Vagina (tissue), 2 donors: ENCODE measurements at regions not wholly inside any gene's neighbourhood (a gene's known extent, or its start where the extent isn't known, plus 50 kb on each side); places are given as distances from the start of the nearest gene placed in this dataset.

Experiments used
- DNase-seq, 2 donors: peaks; one replicate each; pipeline ENCODE4 v3.0.0-alpha.2; 2017; ENCODE audit errors: extremely low spot score in 2 of 2
- H3K27ac ChIP-seq: fragments of 200-600 bp; sonication (generic); one replicate; pipeline ENCODE4 v1.5.1; 2019
- H3K27me3 ChIP-seq: fragments of 200-600 bp; sonication (generic); one replicate; pipeline ENCODE4 v1.5.1; 2019
- H3K36me3 ChIP-seq, 2 donors: fragments of 200-600 bp; sonication (generic); one replicate each; pipeline ENCODE4 v1.5.1; 2017 to 2019
- H3K4me1 ChIP-seq: fragments of 200-600 bp; sonication (generic); one replicate; pipeline ENCODE4 v1.5.1; 2019
- H3K4me3 ChIP-seq, 2 donors: fragments of 200-600 bp; sonication (generic); 1 replicate in 1 of 2; 2 replicates in 1 of 2; pipeline ENCODE4 v1.5.1; 2016 to 2019
- H3K9me3 ChIP-seq: fragments of 200-600 bp; sonication (generic); one replicate; pipeline ENCODE4 v1.5.1; 2019
- POLR2A ChIP-seq, 2 donors: fragments of 450-650 bp; IDR thresholded peaks; one replicate each; pipeline ENCODE4 v1.6.1; 2017; ENCODE audit warnings: antibody characterized with exemption in 2 of 2, mild to moderate bottlenecking in 2 of 2, moderate library complexity in 2 of 2
- POLR2AphosphoS5 ChIP-seq, 2 donors: sonication (generic); formaldehyde crosslinking; IDR thresholded peaks; one replicate each; pipeline ENCODE4 v1.9.0; 2017; ENCODE audit warnings: antibody characterized with exemption in 2 of 2, mild to moderate bottlenecking in 2 of 2, low read depth in 1 of 2; ENCODE audit not compliant: insufficient read depth in 1 of 2
- intact Hi-C: fragments of 100-400 bp; cut with DNase I; formaldehyde crosslinking; loops from one replicate; pipeline ENCODE4 v1.15.1; 2023
- TF ChIP-seq, protein P1 (sequence below), 3 experiments: fragments of 450-650 bp in 2 of 3; fragments of 200-600 bp in 1 of 3; sonication (generic) in 1 of 3; IDR thresholded peaks; one replicate each; pipeline ENCODE4 v1.5.1; 2017 to 2019; ENCODE audit warnings: antibody characterized with exemption in 3 of 3, mild to moderate bottlenecking in 2 of 3, moderate library complexity in 2 of 3

DNA sequence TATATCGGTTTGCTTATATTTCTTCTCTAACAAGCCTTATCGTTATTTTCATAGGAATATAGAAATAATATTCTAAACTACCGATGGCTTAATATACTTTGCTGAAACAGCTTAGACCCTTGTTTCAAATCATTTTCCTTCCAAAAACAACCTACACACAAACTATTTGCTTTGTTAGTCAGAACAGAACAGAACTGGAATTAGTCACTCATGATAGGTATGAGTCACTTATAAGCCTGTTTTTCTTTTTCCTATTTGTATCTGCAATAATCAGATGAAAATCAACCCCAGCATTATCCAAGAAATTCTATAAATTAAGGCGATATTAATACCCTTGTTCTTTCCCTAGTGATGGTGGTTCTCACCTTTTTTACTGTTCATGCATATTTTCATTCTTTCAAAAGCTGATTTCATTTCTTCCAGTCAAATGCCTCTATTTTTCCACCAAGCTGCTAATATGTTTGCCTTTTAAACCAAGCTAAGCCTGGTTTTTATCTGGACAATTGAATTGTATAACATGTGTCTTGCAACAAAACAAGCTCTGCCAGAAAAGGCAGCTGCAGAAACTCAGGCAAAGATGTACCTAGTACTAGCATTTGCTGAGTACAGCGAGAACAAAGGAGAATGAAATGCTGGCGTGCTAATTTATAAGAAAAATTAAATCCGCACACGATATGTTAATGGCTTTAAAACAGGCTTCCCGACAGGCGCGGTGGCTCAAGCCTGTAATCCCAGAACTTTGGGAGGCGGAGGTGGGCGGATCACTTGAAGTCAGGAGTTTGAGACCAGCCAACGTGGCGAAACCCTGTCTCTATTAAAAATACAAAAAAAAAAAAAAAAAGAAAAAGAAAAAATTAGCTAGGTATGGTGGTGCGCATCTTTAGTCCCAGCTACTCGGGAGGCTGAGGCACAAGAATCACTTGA lies 1418.2 kb downstream of the AACS start:
- no peak for DNase-seq
- Histone ChIP-seq H3K4me3 (no peak overlapping the region), H3K4me1 (peaks cover 5% of the 10 kb centered on the region)

DNA sequence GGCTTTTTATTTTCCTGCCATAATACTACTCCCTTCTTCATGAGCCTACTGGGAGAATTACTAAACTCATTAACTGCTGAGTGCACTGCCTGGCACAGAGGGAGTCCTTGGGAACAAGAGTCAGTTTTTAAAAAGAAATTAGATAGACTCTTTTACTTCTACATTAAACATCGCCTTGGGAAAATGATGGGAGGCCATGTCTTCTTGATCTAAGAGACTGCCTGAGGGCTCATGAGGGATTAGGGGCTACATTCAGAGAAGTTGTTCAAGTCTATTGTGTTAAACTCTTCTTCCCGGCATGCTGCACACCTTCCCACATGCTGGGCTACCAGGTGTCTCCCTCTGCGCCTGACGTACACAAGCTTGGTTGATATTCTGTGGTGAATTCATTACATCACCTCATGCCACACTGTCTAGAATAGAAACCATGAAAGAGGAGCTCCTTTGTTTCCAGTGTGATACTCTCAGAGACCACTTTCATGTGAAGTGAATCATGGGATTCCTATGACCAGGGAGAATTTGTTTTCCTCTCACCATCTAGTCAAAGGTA lies 1422.3 kb downstream of the AACS start:
- TF ChIP-seq, protein P1, sequence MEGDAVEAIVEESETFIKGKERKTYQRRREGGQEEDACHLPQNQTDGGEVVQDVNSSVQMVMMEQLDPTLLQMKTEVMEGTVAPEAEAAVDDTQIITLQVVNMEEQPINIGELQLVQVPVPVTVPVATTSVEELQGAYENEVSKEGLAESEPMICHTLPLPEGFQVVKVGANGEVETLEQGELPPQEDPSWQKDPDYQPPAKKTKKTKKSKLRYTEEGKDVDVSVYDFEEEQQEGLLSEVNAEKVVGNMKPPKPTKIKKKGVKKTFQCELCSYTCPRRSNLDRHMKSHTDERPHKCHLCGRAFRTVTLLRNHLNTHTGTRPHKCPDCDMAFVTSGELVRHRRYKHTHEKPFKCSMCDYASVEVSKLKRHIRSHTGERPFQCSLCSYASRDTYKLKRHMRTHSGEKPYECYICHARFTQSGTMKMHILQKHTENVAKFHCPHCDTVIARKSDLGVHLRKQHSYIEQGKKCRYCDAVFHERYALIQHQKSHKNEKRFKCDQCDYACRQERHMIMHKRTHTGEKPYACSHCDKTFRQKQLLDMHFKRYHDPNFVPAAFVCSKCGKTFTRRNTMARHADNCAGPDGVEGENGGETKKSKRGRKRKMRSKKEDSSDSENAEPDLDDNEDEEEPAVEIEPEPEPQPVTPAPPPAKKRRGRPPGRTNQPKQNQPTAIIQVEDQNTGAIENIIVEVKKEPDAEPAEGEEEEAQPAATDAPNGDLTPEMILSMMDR (IDR thresholded peaks at IDR 0.05), result no peak
- no peak for TF ChIP-seq POLR2AphosphoS5 (IDR thresholded peaks at IDR 0.05; ENCODE audit: insufficient read depth in 1 of 2, low read depth in 1 of 2)
- no peak for TF ChIP-seq POLR2A (IDR thresholded peaks at IDR 0.05)
- H3K9me3 ChIP-seq, result no peaks in the 10 kb centered on the region
- H3K27ac ChIP-seq, result no peak overlapping the region
- H3K36me3 ChIP-seq, result no peaks in the 10 kb centered on the region
- intact Hi-C loops, result no loop called here
- no peak for DNase-seq
- H3K27me3 ChIP-seq, result no peaks in the 10 kb centered on the region
- no peak overlapping the region for H3K4me3 ChIP-seq
- peaks cover 5% of the 10 kb centered on the region for H3K4me1 ChIP-seq

More for the DNA sequence above, 1418.2 kb downstream of the AACS start:
- Histone ChIP-seq H3K27me3 (no peaks in the 10 kb centered on the region), H3K36me3 (no peaks in the 10 kb centered on the region), H3K27ac (no peak overlapping the region), H3K9me3 (no peaks in the 10 kb centered on the region)
- TF ChIP-seq POLR2A (IDR thresholded peaks at IDR 0.05) (no peak), POLR2AphosphoS5 (IDR thresholded peaks at IDR 0.05; ENCODE audit: insufficient read depth in 1 of 2, low read depth in 1 of 2) (no peak)
- TF ChIP-seq, protein P1 (IDR thresholded peaks at IDR 0.05), result no peak
- intact Hi-C loops, result no loop called here

DNA sequence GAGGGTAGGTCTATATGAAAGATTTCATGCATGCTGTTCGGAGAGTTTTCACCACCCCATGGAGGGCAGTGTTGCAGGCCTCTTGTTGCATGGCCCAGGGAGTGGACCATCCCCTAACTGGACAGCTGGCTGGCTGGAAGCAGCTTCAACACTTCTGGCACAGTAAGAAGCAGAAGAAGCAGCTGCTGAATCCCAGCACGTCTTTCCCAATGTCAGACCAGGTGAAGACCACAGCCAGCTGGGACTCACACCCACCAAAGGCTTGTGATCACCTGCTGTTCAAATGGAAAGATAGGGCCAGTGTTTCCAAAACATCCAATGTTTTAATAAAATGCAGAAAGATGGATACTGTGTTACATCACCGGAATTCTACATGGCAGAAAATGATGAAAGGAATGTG lies 1423.6 kb downstream of the AACS start:
- Histone ChIP-seq H3K4me1 (peaks cover 5% of the 10 kb centered on the region), H3K4me3 (no peak overlapping the region), H3K27me3 (no peaks in the 10 kb centered on the region), H3K9me3 (no peaks in the 10 kb centered on the region), H3K27ac (no peak overlapping the region), H3K36me3 (no peaks in the 10 kb centered on the region)
- intact Hi-C loops, result no loop called here
- no peak for TF ChIP-seq POLR2AphosphoS5 (IDR thresholded peaks at IDR 0.05; ENCODE audit: insufficient read depth in 1 of 2, low read depth in 1 of 2)
- no peak for TF ChIP-seq POLR2A (IDR thresholded peaks at IDR 0.05)
- TF ChIP-seq, protein P1 (IDR thresholded peaks at IDR 0.05), result no peak
- DNase-seq, result no peak

DNA sequence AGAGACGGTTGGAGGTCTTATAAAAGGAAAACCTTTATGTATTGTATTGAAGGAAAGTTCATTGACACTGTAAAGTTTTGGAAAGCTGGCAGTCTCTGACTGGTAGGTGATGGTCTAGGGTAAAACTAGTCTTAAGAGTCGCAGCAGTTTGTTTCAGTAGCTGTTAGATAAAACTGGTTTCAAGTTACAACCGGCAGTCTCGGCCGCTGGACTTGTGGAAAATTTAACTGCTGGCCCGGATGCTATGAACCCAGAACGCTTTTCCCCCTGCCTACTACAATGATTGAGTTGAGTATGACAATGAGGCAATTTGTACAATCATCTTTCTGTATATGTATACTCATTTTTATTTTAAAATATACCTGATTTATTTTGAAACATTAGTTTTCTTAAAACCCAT lies 1426.9 kb downstream of the AACS start:
- no peaks in the 10 kb centered on the region for H3K36me3 ChIP-seq
- no peak overlapping the region for H3K4me3 ChIP-seq
- TF ChIP-seq POLR2AphosphoS5 (IDR thresholded peaks at IDR 0.05; ENCODE audit: insufficient read depth in 1 of 2, low read depth in 1 of 2) (no peak), POLR2A (IDR thresholded peaks at IDR 0.05) (no peak)
- TF ChIP-seq, protein P1 (IDR thresholded peaks at IDR 0.05), result no peak
- H3K27ac ChIP-seq, result no peak overlapping the region
- H3K27me3 ChIP-seq, result no peaks in the 10 kb centered on the region
- H3K9me3 ChIP-seq, result no peaks in the 10 kb centered on the region
- H3K4me1 ChIP-seq, result no peaks in the 10 kb centered on the region
- intact Hi-C loops, result no loop called here
- DNase-seq, result no peak
